ENCODE measurements at regions not wholly inside any gene's neighbourhood (a gene's known extent, or its start where the extent isn't known, plus 50 kb on each side); places are given as distances from the start of the nearest gene placed in this dataset.
"Not testable (repeated sequence)": the region's sequence is repeated elsewhere in the genome, so short reads cannot be mapped to it uniquely, and the experiment has no call there.

DNA sequence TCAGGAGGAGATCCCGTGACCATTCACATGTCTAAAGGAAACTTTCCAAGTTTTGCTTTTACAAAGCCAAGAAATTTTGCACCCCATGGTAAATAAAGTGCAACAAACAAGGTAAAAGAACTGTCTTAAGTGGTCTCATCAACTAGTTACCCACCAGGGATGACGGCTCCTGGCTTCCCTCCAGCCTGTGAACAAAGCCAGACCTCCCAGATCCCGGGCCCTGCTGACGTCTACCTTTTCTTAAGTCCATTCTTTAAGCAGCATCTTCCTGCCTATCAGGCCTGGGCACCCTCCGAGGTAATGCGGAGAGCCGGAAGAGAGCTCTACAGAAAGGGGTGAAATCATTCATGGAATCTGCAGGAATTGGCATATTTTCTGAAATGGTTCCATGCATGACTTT is 58.0 kb upstream of the DAAM1 start:
- no peak for DNase-seq (ENCODE audit: insufficient read length, low spot score)
- FAIRE-seq, result no peak

DNA sequence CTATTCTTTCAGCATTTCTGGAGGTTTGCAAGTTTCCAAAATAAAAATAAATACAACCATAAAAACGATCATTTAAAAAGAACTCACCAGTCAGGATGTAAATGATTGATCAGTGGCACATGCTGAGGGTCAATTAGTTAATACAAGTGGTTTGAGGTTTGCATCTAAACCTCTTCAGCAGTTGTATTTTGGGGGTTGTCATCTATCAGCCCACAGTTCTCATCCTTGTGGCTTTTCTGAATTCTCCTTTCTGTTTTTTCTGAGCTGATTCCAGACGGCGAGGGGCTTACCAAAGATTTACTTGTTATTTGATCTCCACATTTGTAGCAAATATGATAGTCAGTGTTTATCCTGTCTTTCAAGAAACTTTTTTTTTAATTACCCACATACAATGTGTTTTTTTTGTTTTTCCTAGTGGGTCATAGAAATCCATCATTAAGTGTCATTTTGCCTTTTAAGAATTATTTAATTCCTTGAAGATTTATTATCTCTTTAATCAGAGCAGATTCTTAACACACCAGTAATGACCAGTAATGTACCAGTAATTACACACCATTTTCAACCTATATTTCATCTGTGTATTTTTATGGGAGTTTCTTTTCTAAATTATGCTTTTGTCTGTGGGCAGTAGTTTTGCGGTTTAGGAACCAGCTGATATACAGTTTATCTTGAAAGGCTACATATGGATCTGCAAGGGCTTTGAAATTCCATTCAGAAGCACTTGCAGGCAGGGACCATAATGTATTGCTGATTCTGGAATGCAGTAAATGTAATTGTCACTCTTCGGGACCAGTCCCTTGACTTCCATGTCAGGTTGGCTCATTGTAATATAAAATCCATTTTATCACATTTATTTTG is 56.3 kb upstream of the DAAM1 start:
- FAIRE-seq (no peak), DNase-seq (ENCODE audit: insufficient read length, low spot score) (no peak)

- no peak for DNase-seq (ENCODE audit: insufficient read length, low spot score)
- FAIRE-seq, result no peak
Measured at GRCh38 chr14:59132796-59133494, 55.5 kb upstream of the DAAM1 start.

GRCh38 chr14:59133709-59134108 is 54.8 kb upstream of the DAAM1 start:
- DNase-seq (ENCODE audit: insufficient read length, low spot score), result no peak
- FAIRE-seq, result no peak

DNA sequence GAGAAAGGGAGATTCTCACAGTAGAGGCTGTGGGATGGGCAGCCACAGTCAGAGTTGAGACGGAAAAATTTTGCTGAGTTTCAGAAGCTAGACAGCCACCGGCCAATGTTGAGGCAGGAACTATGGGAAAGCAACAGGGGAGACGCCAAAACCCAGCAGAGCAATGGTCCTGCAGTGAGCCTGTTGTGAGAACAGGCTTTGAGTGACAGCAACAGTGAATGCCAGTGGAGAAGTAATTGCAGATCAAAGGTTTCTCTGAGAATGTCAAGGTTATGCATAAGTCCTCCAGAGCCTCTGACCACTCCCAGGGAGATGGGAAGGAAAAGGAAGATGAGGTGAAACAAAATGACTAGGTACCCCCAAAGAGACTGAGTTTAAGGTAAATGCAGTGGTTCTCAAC is 54.2 kb upstream of the DAAM1 start:
- DNase-seq (ENCODE audit: insufficient read length, low spot score), result no peak

DNA sequence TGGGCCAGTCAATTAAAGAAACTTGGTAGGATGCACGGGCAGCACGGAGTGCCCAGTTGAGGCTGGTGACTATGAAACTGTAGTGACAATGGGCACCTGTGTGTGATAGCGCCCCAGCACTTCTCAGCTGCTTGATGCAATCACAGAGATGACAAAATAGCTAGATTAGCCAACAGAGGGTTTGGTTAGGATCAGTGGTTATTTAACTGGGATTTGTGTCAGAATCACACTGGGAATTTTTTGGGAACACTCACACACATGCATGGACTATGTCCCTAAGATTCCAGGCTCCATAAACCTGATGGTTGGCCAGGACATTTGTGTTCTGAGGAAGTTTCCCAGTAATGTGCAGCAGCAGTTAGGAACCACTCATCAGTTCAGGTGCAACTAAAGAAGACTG is 51.2 kb upstream of the DAAM1 start:
- FAIRE-seq, result no peak
- DNase-seq (ENCODE audit: insufficient read length, low spot score), result no peak

More for the DNA sequence above, 54.2 kb upstream of the DAAM1 start:
- no peak for FAIRE-seq

- DNase-seq (ENCODE audit: insufficient read length, low spot score); FAIRE-seq: not testable (repeated sequence)
Measured at GRCh38 chr14:59138576-59138975, 49.9 kb upstream of the DAAM1 start.
